ENCODE measurements at regions not wholly inside any gene's neighbourhood (a gene's known extent, or its start where the extent isn't known, plus 50 kb on each side); places are given as distances from the start of the nearest gene placed in this dataset.

DNA sequence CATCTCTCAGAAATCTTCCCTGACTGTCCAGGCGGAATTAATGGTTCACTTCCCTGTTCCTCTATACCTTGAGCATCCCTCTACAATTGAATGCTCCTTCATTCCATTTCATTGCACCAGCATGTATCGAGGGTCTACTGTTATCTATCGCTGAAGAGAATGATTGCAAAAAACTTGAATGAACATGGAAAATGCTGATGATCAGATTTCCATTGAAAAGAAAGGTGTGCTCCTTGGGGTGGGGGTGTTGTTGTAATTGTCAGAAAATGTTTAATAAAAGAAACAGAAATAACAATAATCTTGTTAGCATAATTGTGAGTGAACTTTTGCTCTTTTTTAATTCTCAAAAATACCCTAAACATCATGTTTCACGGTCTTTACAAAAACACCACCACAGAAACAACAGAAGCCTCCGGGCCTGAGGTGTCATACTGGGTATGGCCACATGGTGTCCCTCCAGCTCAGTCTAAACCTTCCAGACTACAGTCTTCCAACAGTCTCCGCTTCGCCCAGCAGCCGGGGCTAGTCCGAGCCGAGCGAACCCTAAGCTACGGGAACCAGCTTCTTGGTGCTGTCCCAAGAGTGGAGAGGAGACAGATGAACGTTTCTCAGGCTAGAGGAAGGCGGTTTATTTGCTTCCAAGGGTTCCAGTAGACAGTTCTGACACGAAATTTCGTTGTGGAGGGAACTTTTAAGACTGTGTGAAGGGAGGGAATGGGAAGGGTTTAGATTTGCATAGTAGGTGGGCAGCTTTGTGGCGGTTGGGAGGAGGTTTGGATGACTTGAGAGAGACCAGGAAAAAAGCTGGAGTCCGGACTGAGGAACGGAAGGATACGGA lies 75.8 kb upstream of the ZBED5 start:
- DNase-seq (peak; percentile 86), ATAC-seq (peak; percentile 80)
- Mint-ChIP-seq H3K36me3 (no peaks in the 10 kb centered on the region), H3K27me3 (peaks cover 47% of the 10 kb centered on the region), H3K4me1 (peaks cover 20% of the 10 kb centered on the region), H3K27ac (no peak overlapping the region), H3K9me3 (ENCODE audit: low read depth) (no peaks in the 10 kb centered on the region), H3K4me3 (peak overlapping the region; percentile 66)
- CTCF ChIA-PET: interaction anchor here (0.6 to 2.7 kb wide), 31 partner anchors 9 to 854 kb away, joined by 3 to 28 read pairs (median 4); partner anchors contain the start of gene EIF4G2

DNA sequence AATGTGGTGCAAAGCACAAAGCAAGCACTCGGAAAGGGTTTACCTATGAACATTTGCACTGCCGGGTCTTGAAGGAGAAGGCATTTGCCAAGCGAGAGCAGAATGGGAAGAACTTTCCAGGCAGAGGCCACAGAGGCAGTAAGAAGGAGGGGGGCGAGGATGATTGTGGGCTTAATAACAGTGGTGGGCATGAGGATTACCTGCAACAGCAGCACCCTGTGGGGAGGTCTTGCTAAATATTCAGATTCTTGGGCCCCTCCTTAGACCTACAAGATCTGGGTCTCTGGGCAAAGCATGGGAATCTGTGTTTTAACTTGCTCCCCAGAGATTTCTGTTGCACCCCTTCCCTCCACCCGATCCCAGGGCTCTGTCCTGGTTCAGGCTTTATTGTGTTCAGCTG lies 75.1 kb upstream of the ZBED5 start:
- H3K36me3 Mint-ChIP-seq: no peaks in the 10 kb centered on the region
- ATAC-seq (no peak), DNase-seq (no peak)
- no peak overlapping the region for H3K4me3 Mint-ChIP-seq
- H3K27me3 Mint-ChIP-seq: peaks cover 50% of the 10 kb centered on the region
- H3K4me1 Mint-ChIP-seq: peaks cover 20% of the 10 kb centered on the region
- CTCF ChIA-PET: interaction anchor here (0.9 to 2.1 kb wide), 5 partner anchors 10 to 162 kb away, joined by 3 to 28 read pairs (median 7); no protein-coding TSS in a partner anchor
- H3K9me3 Mint-ChIP-seq (ENCODE audit: low read depth): no peaks in the 10 kb centered on the region
- no peak overlapping the region for H3K27ac Mint-ChIP-seq

DNA sequence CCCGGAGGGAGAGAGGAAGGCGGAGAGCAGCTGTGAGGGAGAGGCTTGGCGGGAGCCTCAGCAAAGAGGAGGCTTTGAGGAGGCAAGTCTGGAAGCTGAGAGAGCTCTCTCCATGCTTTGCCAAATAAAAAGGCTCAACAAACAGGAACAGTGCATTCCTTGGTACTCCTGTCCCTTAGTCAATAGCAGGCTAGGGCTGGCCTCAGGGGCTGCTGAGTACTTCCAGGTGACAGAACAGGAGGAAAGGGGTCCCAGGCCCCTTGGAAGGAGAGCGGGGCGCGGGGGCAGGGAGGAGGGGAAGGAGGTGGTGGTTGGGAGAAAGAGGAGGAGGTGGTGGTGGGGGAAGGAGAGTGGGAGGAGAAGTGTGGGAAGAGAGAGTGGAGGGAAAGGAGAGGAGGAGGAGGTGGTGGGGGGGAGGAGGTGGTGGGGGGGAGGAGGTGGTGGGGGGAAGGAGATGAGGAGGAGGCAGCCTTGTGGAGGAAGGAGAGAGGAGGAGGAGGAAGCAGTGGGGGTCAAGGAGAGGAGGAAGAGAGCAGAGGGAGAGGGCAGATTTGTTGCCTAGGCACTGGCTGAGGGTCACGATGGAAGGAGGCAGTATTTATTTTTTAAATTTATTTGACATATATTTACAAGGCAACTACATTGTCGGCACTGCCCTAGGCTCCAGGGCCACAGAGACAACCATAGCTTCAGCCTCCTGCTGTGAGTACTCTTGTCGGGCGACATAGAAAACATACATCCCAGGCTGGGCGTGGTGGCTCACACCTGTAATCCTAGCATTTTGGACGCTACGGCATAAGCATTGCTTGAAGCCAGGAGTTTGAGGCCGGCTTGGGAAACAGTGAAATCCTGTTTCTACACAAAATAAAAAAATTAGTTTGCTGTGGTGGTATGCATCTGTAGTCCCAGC lies 74.2 kb upstream of the ZBED5 start:
- Mint-ChIP-seq H3K27me3 (peaks cover 50% of the 10 kb centered on the region), H3K36me3 (no peaks in the 10 kb centered on the region), H3K4me3 (peak overlapping the region; percentile 59), H3K27ac (no peak overlapping the region), H3K9me3 (ENCODE audit: low read depth) (no peaks in the 10 kb centered on the region), H3K4me1 (peaks cover 20% of the 10 kb centered on the region)
- no peak for DNase-seq
- CTCF ChIA-PET: interaction anchor here (0.7 to 2.6 kb wide), 5 partner anchors 11 to 160 kb away, joined by 3 to 14 read pairs (median 5); no protein-coding TSS in a partner anchor
- no peak for ATAC-seq

DNA sequence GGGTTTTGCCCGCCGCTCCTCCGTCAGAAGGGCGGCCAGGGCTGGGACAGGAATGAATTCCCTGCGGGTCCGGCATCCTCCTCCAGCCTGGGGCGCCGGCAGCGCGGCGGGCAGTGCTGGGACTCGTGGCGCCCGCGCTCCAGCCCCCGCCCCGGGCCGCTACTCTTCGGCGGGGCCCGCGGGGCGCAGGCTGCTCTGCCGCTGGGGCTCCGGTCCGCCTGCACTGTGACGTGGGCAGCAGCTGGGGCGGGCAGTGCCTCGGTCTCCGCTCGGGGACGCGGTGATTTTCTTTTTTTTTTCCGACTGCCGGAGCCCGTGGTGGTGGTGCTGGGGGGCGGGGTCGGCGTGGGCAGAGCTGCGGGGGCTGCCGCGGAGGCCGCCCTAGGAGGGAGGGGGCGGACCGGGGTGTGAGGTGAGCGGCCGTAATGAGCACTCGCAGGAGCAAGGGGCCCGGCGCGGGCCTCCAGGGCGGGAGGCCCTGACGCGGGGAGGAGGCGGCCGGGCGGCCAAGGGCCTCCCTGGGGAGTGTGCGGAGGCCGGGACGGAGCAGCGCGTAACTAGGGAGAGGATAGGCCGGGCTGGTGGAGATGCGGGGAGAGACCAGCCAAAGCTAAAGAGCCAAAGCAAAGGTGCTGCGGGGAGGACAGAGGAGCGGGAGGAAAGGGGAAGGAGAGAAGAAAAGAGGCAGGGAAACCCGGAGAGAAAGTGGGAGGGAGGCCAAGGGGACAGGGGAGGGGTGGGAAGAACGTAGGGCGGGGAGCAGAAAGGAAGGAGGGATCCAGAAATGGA lies 73.3 kb upstream of the ZBED5 start:
- H3K27ac Mint-ChIP-seq: no peak overlapping the region
- H3K4me3 Mint-ChIP-seq: peak overlapping the region; percentile 59
- peaks cover 50% of the 10 kb centered on the region for H3K27me3 Mint-ChIP-seq
- H3K4me1 Mint-ChIP-seq: peaks cover 20% of the 10 kb centered on the region
- CTCF ChIA-PET: interaction anchor here (1.0 to 2.6 kb wide), 6 partner anchors 10 to 138 kb away, joined by 3 to 14 read pairs (median 4); partner anchors contain the start of gene EIF4G2
- no peaks in the 10 kb centered on the region for H3K9me3 Mint-ChIP-seq (ENCODE audit: low read depth)
- H3K36me3 Mint-ChIP-seq: no peaks in the 10 kb centered on the region
- DNase-seq (no peak), ATAC-seq (peak; percentile 77)

DNA sequence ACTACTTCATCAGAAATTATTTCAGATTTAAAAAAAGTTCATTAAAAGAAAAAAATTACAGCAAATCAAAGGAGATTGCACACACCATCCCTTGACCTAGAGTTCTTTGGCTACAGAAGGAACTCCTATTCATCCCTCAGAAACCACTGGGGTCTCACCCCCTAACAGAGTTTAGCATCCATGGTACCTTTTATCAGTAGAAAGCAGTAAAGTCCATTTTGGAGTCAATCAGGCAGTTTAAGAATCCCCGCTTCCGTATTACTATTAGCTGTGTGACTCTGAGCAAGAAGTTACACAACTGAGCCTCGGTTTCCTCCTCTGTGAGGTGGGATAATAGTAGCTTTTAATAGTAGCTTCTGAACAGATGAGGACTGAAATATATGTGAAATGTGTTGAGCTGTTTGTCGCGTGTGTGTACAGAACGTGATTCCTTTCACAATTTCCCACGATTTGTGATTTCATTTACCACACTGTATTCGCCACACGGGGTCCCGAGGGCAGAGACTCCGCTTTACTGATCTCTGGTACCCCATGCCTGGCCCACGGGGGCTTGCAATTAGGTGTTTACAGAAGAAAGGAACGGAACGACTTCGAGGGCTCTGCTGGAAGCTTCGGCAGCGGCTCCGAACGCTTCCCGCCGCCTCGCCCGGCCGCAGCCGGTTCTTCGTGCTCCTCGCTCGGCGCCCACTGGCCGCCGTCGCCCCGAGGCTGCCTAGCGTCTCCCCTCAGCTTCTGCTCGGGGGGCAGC lies 72.5 kb upstream of the ZBED5 start:
- Mint-ChIP-seq H3K9me3 (ENCODE audit: low read depth) (no peaks in the 10 kb centered on the region), H3K4me1 (peaks cover 20% of the 10 kb centered on the region), H3K36me3 (no peaks in the 10 kb centered on the region), H3K27ac (no peak overlapping the region), H3K4me3 (peak overlapping the region; percentile 59), H3K27me3 (peaks cover 48% of the 10 kb centered on the region)
- ATAC-seq (peak; percentile 42), DNase-seq (no peak)
- CTCF ChIA-PET: interaction anchor here (0.9 to 2.6 kb wide), 6 partner anchors 91 to 857 kb away, joined by 3 to 14 read pairs (median 4); partner anchors contain the start of gene EIF4G2

DNA sequence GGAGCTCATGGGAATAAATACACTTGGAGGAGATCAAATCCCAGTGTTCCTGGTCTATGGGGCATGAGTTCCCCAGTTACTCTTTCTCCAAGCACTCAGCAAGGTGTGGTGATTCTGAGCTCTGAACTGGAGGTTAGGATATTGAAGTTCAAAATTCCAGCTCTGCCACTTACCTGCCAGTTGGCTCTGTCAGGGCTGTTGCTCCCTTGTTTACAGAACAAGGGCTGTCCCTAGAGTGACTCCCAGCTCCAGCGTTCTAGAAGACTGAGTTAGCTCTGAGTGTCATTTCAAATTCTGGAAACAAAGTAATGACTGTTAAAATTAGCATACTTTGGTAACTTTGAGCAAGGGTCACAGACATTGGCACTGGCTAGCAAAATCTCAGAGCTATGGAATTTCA lies 69.7 kb upstream of the ZBED5 start:
- Mint-ChIP-seq H3K36me3 (no peaks in the 10 kb centered on the region), H3K4me3 (no peak overlapping the region), H3K27me3 (peaks cover 27% of the 10 kb centered on the region), H3K4me1 (peaks cover 10% of the 10 kb centered on the region), H3K27ac (no peak overlapping the region), H3K9me3 (ENCODE audit: low read depth) (no peaks in the 10 kb centered on the region)
- no peak for ATAC-seq
- DNase-seq: no peak
- CTCF ChIA-PET: interaction anchor here (0.9 to 2.9 kb wide), 3 partner anchors 11 to 135 kb away, joined by 3 to 8 read pairs (median 3); no protein-coding TSS in a partner anchor

DNA sequence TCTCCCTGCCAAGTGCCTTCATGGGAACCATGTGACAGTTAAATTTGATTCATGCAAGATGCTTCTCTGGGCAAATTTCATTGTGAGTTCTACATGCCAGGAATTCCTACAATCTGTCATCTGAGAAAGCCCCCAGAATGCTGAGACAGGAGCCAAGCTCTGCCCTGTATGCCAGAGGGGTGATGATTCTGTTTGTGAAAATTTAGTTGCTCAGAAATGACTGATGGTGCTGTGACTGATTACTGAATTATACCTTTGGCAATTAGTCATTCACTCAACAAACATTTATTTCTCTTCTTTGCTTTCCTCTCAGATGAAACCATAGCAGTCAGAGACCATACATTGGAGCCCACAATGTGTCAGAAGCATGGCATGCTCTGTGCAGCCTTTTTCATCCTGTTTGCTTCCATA lies 69.0 kb upstream of the ZBED5 start:
- H3K4me3 Mint-ChIP-seq: no peak overlapping the region

DNA sequence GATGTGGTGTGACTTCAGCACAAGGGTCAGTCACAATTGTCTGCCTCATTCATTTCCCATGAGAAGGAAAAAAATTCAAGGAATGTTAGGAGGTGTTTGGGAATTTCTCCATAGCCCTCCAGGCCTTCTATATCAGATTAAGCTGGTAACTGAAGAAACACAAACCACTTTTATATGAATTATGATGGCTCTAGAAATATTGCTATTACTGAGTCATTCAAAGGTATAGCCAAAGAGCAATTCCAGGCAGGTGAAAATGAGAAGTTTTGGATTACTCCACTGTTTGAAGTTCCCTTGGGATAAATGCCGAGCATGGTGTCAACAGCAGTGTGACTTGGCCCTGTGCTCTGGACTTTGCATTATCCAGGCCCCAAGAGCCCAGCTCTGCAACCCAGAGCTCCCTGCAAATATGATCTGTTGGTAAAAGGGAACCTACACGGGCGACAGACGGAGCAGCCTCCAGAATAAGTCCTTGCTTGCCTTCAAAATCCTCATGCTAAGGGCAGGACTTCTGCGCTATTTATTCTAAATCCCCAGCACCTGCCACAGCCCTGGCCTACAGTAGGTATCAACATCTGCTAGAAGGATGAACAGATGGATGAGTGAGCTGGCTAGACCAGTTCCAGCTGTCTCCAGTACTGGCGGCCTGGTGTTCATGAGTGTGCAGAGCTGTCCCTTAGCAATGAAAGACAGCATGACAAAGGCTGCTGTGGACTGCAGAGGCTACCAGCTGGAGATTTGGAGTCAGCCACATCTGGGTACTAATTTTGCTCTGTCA lies 67.5 kb upstream of the ZBED5 start:
- Mint-ChIP-seq H3K27ac (no peak overlapping the region), H3K36me3 (no peaks in the 10 kb centered on the region), H3K4me1 (peaks cover 8% of the 10 kb centered on the region), H3K4me3 (no peak overlapping the region), H3K9me3 (ENCODE audit: low read depth) (no peaks in the 10 kb centered on the region), H3K27me3 (peaks cover 16% of the 10 kb centered on the region)
- ATAC-seq (no peak), DNase-seq (no peak)
- CTCF ChIA-PET: interaction anchor here (0.8 to 2.9 kb wide), 4 partner anchors 8 to 133 kb away, joined by 3 to 8 read pairs (median 4); no protein-coding TSS in a partner anchor

More for the DNA sequence above, 69.0 kb upstream of the ZBED5 start:
- DNase-seq: no peak
- no peak overlapping the region for H3K27ac Mint-ChIP-seq
- peaks cover 10% of the 10 kb centered on the region for H3K4me1 Mint-ChIP-seq
- no peak for ATAC-seq
- H3K27me3 Mint-ChIP-seq: peaks cover 25% of the 10 kb centered on the region
- H3K36me3 Mint-ChIP-seq: no peaks in the 10 kb centered on the region
- CTCF ChIA-PET: interaction anchor here (1.1 to 2.9 kb wide), 2 partner anchors 101 to 135 kb away, joined by 3 to 8 read pairs; no protein-coding TSS in a partner anchor
- no peaks in the 10 kb centered on the region for H3K9me3 Mint-ChIP-seq (ENCODE audit: low read depth)

DNA sequence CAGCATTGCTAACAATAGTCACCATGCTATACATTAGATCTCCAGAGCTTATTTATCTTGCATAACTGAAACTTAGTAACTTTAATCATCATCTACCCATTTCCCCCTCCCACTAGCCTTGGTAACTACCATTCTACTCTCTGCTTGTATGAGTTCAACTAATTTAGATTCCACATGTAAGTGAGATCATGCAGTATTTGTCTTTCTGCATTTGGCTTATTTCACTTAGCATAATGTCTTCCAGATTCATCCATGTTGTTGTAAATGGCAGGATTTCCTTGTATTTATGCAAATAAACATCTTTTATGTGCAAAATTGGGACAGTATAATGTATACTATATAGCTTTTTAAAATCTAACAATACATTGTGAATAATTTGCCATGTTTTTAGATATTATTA lies 66.0 kb upstream of the ZBED5 start:
- Mint-ChIP-seq H3K27me3 (peaks cover 5% of the 10 kb centered on the region), H3K36me3 (peaks cover under 1% of the 10 kb centered on the region), H3K9me3 (ENCODE audit: low read depth) (peaks cover under 1% of the 10 kb centered on the region), H3K4me1 (peaks cover 10% of the 10 kb centered on the region), H3K27ac (no peak overlapping the region), H3K4me3 (no peak overlapping the region)
- CTCF ChIA-PET: interaction anchor here (1.4 to 1.6 kb wide), 3 partner anchors 10 to 131 kb away, joined by 4 to 6 read pairs (median 5); no protein-coding TSS in a partner anchor
- ATAC-seq (no peak), DNase-seq (no peak)

DNA sequence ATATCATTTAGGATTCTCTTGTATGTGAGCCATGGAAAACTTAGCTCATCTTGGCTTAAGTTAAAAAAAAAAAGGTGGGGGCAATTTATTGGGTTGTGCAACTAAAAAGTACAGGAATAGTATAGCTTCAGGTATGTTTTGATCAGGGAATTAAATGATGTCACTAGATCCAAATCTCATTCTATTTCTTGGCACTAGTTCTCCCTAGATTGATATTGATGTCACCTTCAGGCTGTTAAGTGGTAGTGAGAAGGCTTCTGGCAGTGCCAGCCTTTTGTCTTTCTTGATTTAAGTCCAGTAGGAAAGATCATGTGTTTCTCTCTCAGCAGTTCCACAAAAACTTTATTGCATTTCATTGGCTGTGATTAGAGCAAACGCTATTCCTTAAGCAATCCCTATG lies 65.0 kb upstream of the ZBED5 start:
- no peak for ATAC-seq
- Mint-ChIP-seq H3K36me3 (peaks cover 8% of the 10 kb centered on the region), H3K9me3 (ENCODE audit: low read depth) (peaks cover 9% of the 10 kb centered on the region), H3K4me3 (no peak overlapping the region), H3K27me3 (no peaks in the 10 kb centered on the region), H3K27ac (no peak overlapping the region), H3K4me1 (peaks cover 10% of the 10 kb centered on the region)
- no peak for DNase-seq
- CTCF ChIA-PET: interaction anchor here (1.0 to 1.6 kb wide), 3 partner anchors 11 to 130 kb away, joined by 3 to 6 read pairs (median 3); no protein-coding TSS in a partner anchor

DNA sequence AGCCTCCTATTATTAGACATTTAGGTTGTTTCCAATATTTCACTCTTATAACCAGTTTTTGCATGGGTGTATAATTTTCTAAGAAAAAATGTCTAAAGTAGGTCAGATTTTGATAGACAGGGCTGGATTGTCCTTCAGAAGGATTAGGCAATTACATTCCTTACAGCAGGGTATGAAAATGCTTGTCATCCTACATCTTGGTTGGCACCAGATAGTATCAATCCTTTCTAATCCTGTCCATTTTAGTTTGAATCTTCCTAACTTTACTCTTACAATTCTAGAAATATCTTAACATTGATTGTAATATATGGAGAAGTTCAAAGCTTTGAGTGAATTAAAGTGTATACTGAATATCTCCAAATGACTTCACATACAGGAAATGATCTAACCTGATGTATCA lies 63.0 kb upstream of the ZBED5 start:
- CTCF ChIA-PET: interaction anchor here (1.5 kb wide), 2 partner anchors 11 to 13 kb away, joined by 3 to 4 read pairs; no protein-coding TSS in a partner anchor
- peaks cover 14% of the 10 kb centered on the region for H3K36me3 Mint-ChIP-seq
- H3K4me3 Mint-ChIP-seq: no peak overlapping the region
- H3K27me3 Mint-ChIP-seq: no peaks in the 10 kb centered on the region
- H3K27ac Mint-ChIP-seq: no peak overlapping the region
- DNase-seq (no peak), ATAC-seq (no peak)
- peaks cover 17% of the 10 kb centered on the region for H3K9me3 Mint-ChIP-seq (ENCODE audit: low read depth)
- peaks cover 15% of the 10 kb centered on the region for H3K4me1 Mint-ChIP-seq
